Mesendoderm (in vitro differentiated cells): ENCODE measurements at regions not wholly inside any gene's neighbourhood (a gene's known extent, or its start where the extent isn't known, plus 50 kb on each side); places are given as distances from the start of the nearest gene placed in this dataset.
A peak's percentile ranks its signal among the peaks of the same experiment; 100 is the strongest.

ENCODE experiments used
- DNase-seq: peaks from one replicate; pipeline ENCODE4 v3.0.0; 2013
- H2AK5ac ChIP-seq: 2 replicates; pipeline ENCODE4 v1.6.1; 2013; ENCODE audit warnings: low read length, inconsistent platforms
- H2BK120ac ChIP-seq: 2 replicates; pipeline ENCODE4 v1.6.1; 2013; ENCODE audit warnings: low read depth, mild to moderate bottlenecking, low read length, moderate library complexity, mixed read lengths
- H2BK15ac ChIP-seq: replicated peaks from 2 replicates; pipeline ENCODE4 v1.6.1; 2013; ENCODE audit warnings: low read depth, mild to moderate bottlenecking, moderate library complexity
- H2BK5ac ChIP-seq: 2 replicates; pipeline ENCODE4 v1.6.1; 2013; ENCODE audit warnings: low read length, inconsistent platforms
- H3K18ac ChIP-seq: 2 replicates; pipeline ENCODE4 v1.6.1; 2013; ENCODE audit warnings: mild to moderate bottlenecking, low read length, mixed read lengths
- H3K23ac ChIP-seq: one replicate; pipeline ENCODE4 v1.6.1; 2013; ENCODE audit warnings: low read length
- H3K27ac ChIP-seq: 2 replicates; pipeline ENCODE4 v1.5.1; 2013; ENCODE audit warnings: low read depth, mild to moderate bottlenecking, inconsistent platforms, low read length, moderate library complexity
- H3K27me3 ChIP-seq: 2 replicates; pipeline ENCODE4 v1.6.1; 2013; ENCODE audit warnings: low read length, control low read depth, mild to moderate bottlenecking, inconsistent platforms; ENCODE audit not compliant: insufficient read depth, poor library complexity
- H3K36me3 ChIP-seq: 2 replicates; pipeline ENCODE4 v1.6.1; 2013; ENCODE audit warnings: low read length, inconsistent platforms; ENCODE audit not compliant: control insufficient read depth, insufficient read depth
- H3K4ac ChIP-seq: one replicate; pipeline ENCODE4 v1.6.1; 2013; ENCODE audit warnings: low read depth, mild to moderate bottlenecking, low read length, moderate library complexity
- H3K4me1 ChIP-seq: 2 replicates; pipeline ENCODE4 v1.6.1; 2013; ENCODE audit warnings: low read depth, low read length, inconsistent platforms; ENCODE audit not compliant: control insufficient read depth
- H3K4me2 ChIP-seq: 2 replicates; pipeline ENCODE4 v1.6.1; 2013; ENCODE audit warnings: low read length
- H3K4me3 ChIP-seq: 2 replicates; pipeline ENCODE4 v1.5.1; 2013; ENCODE audit warnings: mild to moderate bottlenecking, low read length
- H3K56ac ChIP-seq: one replicate; pipeline ENCODE4 v1.6.1; 2013; ENCODE audit warnings: low read length
- H3K79me1 ChIP-seq: 2 replicates; pipeline ENCODE4 v1.6.1; 2013; ENCODE audit warnings: low read length, inconsistent platforms
- H3K79me2 ChIP-seq: 2 replicates; pipeline ENCODE4 v1.6.1; 2013; ENCODE audit warnings: mild to moderate bottlenecking, low read length; ENCODE audit not compliant: control insufficient read depth, insufficient read depth
- H3K9ac ChIP-seq: 2 replicates; pipeline ENCODE4 v1.6.1; 2013; ENCODE audit warnings: low read length, inconsistent platforms
- H4K5ac ChIP-seq: one replicate; pipeline ENCODE4 v1.6.1; 2013; ENCODE audit warnings: low read length
- H4K8ac ChIP-seq: one replicate; pipeline ENCODE4 v1.6.1; 2013; ENCODE audit warnings: low read depth, mild to moderate bottlenecking, control low read depth, low read length, moderate library complexity
- WGBS: extraction: QIAGEN DNeasy Blood & Tissue Kit; methylation state at CpG from one replicate; pipeline ENCODE4 v1.1.7; 2013; ENCODE audit warnings: low lambda C conversion rate, missing lambda C conversion rate; ENCODE audit not compliant: insufficient coverage; ENCODE audit errors: extremely low coverage; 5-methylcytosine and 5-hydroxymethylcytosine counted together

DNA sequence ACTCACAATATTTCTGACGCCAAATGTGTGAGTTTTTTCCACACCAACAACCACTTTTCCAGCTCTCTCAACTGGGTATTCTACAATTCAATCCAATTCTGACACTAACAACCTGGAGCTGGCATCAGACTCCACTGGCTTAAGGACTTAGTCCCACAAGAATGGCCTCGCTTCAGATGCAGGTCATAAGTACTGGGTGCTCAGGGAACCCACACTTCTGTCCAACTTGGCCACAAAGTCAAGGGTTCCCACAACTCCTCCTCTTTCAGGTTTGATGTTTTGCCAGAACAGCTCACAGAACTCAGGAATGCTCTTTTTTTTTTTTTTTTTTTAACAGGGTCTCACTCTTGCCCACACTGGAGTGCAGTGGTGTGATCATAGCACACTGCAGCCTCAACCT is 56.1 kb upstream of the TMC5 start:
- no peak overlapping the region for H3K9ac ChIP-seq
- H3K18ac ChIP-seq, result no peak overlapping the region
- H3K4ac ChIP-seq, result no peak overlapping the region
- no peaks in the 10 kb centered on the region for H3K27me3 ChIP-seq
- no peak overlapping the region for H2BK15ac ChIP-seq
- H3K36me3 ChIP-seq, result no peaks in the 10 kb centered on the region
- H2AK5ac ChIP-seq, result no peak overlapping the region
- no peak overlapping the region for H2BK5ac ChIP-seq
- no peak overlapping the region for H3K27ac ChIP-seq
- H3K79me2 ChIP-seq, result no peaks in the 10 kb centered on the region
- no peak overlapping the region for H4K8ac ChIP-seq
- no peaks in the 10 kb centered on the region for H3K79me1 ChIP-seq
- no CpG with 5 or more reads among the region's 2 CpGs for WGBS
- no peak overlapping the region for H3K23ac ChIP-seq
- no peak overlapping the region for H3K4me2 ChIP-seq
- H4K5ac ChIP-seq, result no peak overlapping the region
- DNase-seq, result no peak
- H3K4me3 ChIP-seq, result no peak overlapping the region
- no peak overlapping the region for H3K56ac ChIP-seq
- H3K4me1 ChIP-seq, result no peaks in the 10 kb centered on the region
- H2BK120ac ChIP-seq, result no peak overlapping the region

- no peak overlapping the region for H3K4ac ChIP-seq
- no CpG with 5 or more reads among the region's 7 CpGs for WGBS
- no peak for DNase-seq
- no peaks in the 10 kb centered on the region for H3K36me3 ChIP-seq
- no peak overlapping the region for H2BK120ac ChIP-seq
- H3K4me2 ChIP-seq, result no peak overlapping the region
- no peak overlapping the region for H3K56ac ChIP-seq
- no peak overlapping the region for H3K9ac ChIP-seq
- no peak overlapping the region for H3K18ac ChIP-seq
- no peak overlapping the region for H3K23ac ChIP-seq
- no peak overlapping the region for H2BK5ac ChIP-seq
- H3K4me3 ChIP-seq, result no peak overlapping the region
- H4K8ac ChIP-seq, result no peak overlapping the region
- H4K5ac ChIP-seq, result no peak overlapping the region
- no peaks in the 10 kb centered on the region for H3K79me2 ChIP-seq
- H2AK5ac ChIP-seq, result no peak overlapping the region
- H2BK15ac ChIP-seq, result no peak overlapping the region
- H3K79me1 ChIP-seq, result no peaks in the 10 kb centered on the region
- H3K27ac ChIP-seq, result no peak overlapping the region
- H3K27me3 ChIP-seq, result no peaks in the 10 kb centered on the region
- no peaks in the 10 kb centered on the region for H3K4me1 ChIP-seq
Measured at GRCh38 chr16:19363740-19364139, 53.9 kb upstream of the TMC5 start.

- no peak overlapping the region for H3K18ac ChIP-seq
- no peaks in the 10 kb centered on the region for H3K79me1 ChIP-seq
- no peak overlapping the region for H2BK5ac ChIP-seq
- no peak overlapping the region for H2BK15ac ChIP-seq
- no peak overlapping the region for H3K4ac ChIP-seq
- no peaks in the 10 kb centered on the region for H3K4me1 ChIP-seq
- H3K27me3 ChIP-seq, result no peaks in the 10 kb centered on the region
- no peak overlapping the region for H2AK5ac ChIP-seq
- no peak overlapping the region for H3K9ac ChIP-seq
- H3K36me3 ChIP-seq, result no peaks in the 10 kb centered on the region
- whole genome bisulfite sequencing, result no CpG with 5 or more reads among the region's 1 CpG
- no peak overlapping the region for H2BK120ac ChIP-seq
- no peak overlapping the region for H3K56ac ChIP-seq
- DNase-seq, result no peak
- H4K5ac ChIP-seq, result no peak overlapping the region
- H3K4me2 ChIP-seq, result no peak overlapping the region
- no peak overlapping the region for H3K4me3 ChIP-seq
- no peaks in the 10 kb centered on the region for H3K79me2 ChIP-seq
- H3K27ac ChIP-seq, result no peak overlapping the region
- no peak overlapping the region for H4K8ac ChIP-seq
- no peak overlapping the region for H3K23ac ChIP-seq
Measured at GRCh38 chr16:19365486-19365885, 52.2 kb upstream of the TMC5 start.

DNA sequence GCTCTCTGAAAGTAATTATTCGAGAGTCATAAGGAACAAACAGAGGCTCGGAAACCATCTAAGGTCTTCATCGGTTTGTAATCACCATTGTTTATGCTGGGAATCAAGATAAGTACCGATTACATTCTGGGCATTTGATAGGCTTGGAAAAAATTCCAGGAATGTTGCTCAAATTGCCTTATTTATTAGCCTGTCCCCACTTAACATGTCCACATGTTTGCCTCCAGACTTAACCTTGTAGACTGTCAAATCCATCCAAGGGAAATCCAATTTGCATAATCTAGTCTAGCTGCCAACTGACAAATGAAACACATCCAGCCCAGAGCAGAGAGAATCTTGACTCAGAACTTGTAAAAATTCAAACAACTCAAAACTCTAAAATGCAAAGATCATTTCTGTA is 51.3 kb upstream of the TMC5 start:
- no peaks in the 10 kb centered on the region for H3K79me1 ChIP-seq
- no peak overlapping the region for H3K23ac ChIP-seq
- H3K27me3 ChIP-seq, result no peaks in the 10 kb centered on the region
- H3K27ac ChIP-seq, result no peak overlapping the region
- H2BK5ac ChIP-seq, result no peak overlapping the region
- WGBS, result no CpG with 5 or more reads among the region's 4 CpGs
- no peak overlapping the region for H4K8ac ChIP-seq
- no peak overlapping the region for H3K56ac ChIP-seq
- no peak overlapping the region for H2BK15ac ChIP-seq
- no peak overlapping the region for H3K4ac ChIP-seq
- H3K4me2 ChIP-seq, result no peak overlapping the region
- H3K4me1 ChIP-seq, result no peaks in the 10 kb centered on the region
- no peak overlapping the region for H2BK120ac ChIP-seq
- no peak overlapping the region for H3K9ac ChIP-seq
- H3K36me3 ChIP-seq, result no peaks in the 10 kb centered on the region
- H3K79me2 ChIP-seq, result no peaks in the 10 kb centered on the region
- peak; percentile 49 for DNase-seq
- no peak overlapping the region for H2AK5ac ChIP-seq
- H3K18ac ChIP-seq, result no peak overlapping the region
- no peak overlapping the region for H4K5ac ChIP-seq
- H3K4me3 ChIP-seq, result no peak overlapping the region

DNA sequence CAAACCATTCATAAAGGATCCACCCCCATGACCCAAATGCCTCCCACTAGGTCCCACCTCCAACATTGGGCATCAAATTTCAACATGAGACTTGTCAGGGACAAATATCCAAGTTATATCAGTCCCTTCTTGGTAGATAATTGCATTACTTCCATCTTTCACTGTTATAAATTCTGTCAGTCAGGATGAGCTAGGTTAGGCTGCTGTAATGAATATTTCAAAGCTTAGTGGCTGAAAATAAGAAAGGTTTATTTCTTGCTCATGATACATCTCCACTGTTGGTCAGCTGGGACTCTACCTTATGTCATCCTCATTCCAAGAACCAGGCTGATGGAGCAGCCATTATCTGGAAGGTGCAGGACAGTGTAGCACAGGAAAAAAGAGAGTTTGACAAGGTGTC is 50.3 kb upstream of the TMC5 start:
- Histone ChIP-seq H3K18ac (no peak overlapping the region), H3K4ac (no peak overlapping the region), H4K5ac (no peak overlapping the region), H3K56ac (no peak overlapping the region), H3K36me3 (no peaks in the 10 kb centered on the region), H3K27ac (no peak overlapping the region), H3K27me3 (no peaks in the 10 kb centered on the region), H2BK15ac (no peak overlapping the region), H2AK5ac (no peak overlapping the region), H3K4me3 (no peak overlapping the region), H2BK120ac (no peak overlapping the region), H4K8ac (no peak overlapping the region), H3K4me2 (no peak overlapping the region), H3K79me2 (no peaks in the 10 kb centered on the region), H3K23ac (no peak overlapping the region), H2BK5ac (no peak overlapping the region), H3K9ac (no peak overlapping the region), H3K4me1 (no peaks in the 10 kb centered on the region), H3K79me1 (no peaks in the 10 kb centered on the region)
- no peak for DNase-seq
